Smooth muscle cell (in vitro differentiated cells): ENCODE measurements at regions not wholly inside any gene's neighbourhood (a gene's known extent, or its start where the extent isn't known, plus 50 kb on each side); places are given as distances from the start of the nearest gene placed in this dataset.
A peak's percentile ranks its signal among the peaks of the same experiment; 100 is the strongest.
"Not testable (repeated sequence)": the region's sequence is repeated elsewhere in the genome, so short reads cannot be mapped to it uniquely, and the experiment has no call there.

ENCODE experiments used
- DNase-seq: peaks from one replicate; lab custom pipeline; 2025; ENCODE audit not compliant: unreplicated experiment; lab: John Stamatoyannopoulos, UW
- H2AFZ ChIP-seq: fragments of 200-600 bp; sonication (generic); 2 replicates; pipeline ENCODE4 v1.6.0; 2016; ENCODE audit warnings: antibody characterized with exemption, low read depth, mild to moderate bottlenecking
- H3F3A ChIP-seq: fragments of 200-600 bp; sonication (generic); 2 replicates; pipeline ENCODE4 v1.6.0; 2017; ENCODE audit warnings: antibody characterized with exemption, low read depth
- H3K27ac ChIP-seq: fragments of 200-600 bp; sonication (generic); 2 replicates; pipeline ENCODE4 v1.5.1; 2016; ENCODE audit warnings: low read depth, mild to moderate bottlenecking
- H3K27me3 ChIP-seq: fragments of 200-600 bp; sonication (generic); 2 replicates; pipeline ENCODE4 v1.6.1; 2016; ENCODE audit warnings: low read depth, mild to moderate bottlenecking
- H3K36me3 ChIP-seq: fragments of 200-600 bp; sonication (generic); 2 replicates; pipeline ENCODE4 v1.5.1; 2016; ENCODE audit warnings: low read depth
- H3K4me1 ChIP-seq: fragments of 200-600 bp; sonication (generic); 2 replicates; pipeline ENCODE4 v1.5.1; 2016; ENCODE audit warnings: low read depth
- H3K4me2 ChIP-seq: fragments of 200-600 bp; sonication (generic); 2 replicates; pipeline ENCODE4 v1.6.0; 2016; ENCODE audit warnings: mild to moderate bottlenecking
- H3K4me3 ChIP-seq: fragments of 200-600 bp; sonication (generic); 2 replicates; pipeline ENCODE4 v1.5.1; 2016; ENCODE audit warnings: mild to moderate bottlenecking
- H3K79me2 ChIP-seq: fragments of 200-600 bp; sonication (generic); 2 replicates; pipeline ENCODE4 v1.6.0; 2016; ENCODE audit warnings: low read depth, mild to moderate bottlenecking
- H3K9ac ChIP-seq: fragments of 200-600 bp; sonication (generic); 2 replicates; pipeline ENCODE4 v1.6.0; 2016; ENCODE audit warnings: low read depth
- H3K9me3 ChIP-seq: fragments of 200-600 bp; sonication (generic); replicated peaks from 2 replicates; pipeline ENCODE4 v1.5.1; 2016; ENCODE audit warnings: low read depth
- H4K20me1 ChIP-seq: fragments of 200-600 bp; sonication (generic); 2 replicates; pipeline ENCODE4 v1.6.0; 2016; ENCODE audit warnings: low read depth
- WGBS: methylation state at CpG from one replicate; pipeline ENCODE4 v1.1.7; 2016; ENCODE audit warnings: low lambda C conversion rate; 5-methylcytosine and 5-hydroxymethylcytosine counted together
- TF ChIP-seq, protein P1 (sequence below): fragments of 200-600 bp; sonication (generic); IDR thresholded peaks from 2 replicates; pipeline ENCODE4 v1.5.1; 2017; ENCODE audit warnings: borderline replicate concordance, mild to moderate bottlenecking, antibody characterized with exemption; ENCODE audit not compliant: insufficient read depth, poor library complexity, severe bottlenecking

DNA sequence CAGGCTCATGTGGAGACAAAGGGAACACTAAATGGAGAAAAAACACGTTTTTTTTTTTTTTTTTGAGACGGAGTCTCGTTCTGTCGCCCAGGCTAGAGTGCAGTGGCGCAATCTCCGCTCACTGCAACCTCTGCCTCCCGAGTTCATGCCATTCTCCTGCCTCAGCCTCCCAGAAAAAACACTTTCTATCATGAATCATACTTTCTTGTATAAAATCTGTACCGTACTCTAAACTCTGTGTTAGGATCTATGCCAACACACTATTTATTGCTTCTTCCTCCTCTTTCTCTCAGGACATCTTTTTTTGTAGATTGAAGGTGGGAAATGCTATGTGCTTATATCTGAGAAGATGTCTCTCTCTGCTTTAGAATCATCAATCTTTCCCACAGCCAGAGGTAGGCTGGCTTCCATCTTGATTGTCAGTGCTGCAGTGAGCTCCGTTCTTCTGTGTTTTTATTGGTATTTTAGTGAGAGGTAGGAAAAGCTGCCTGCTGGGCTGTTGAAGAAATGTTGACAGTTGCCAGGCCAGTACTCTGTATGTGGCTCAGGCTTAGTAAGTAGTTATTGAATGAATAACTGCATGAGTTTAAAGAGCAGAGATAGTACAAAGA is 101.1 kb downstream of the GPR85 start:
- H3K9me3 ChIP-seq, result no peaks in the 10 kb centered on the region
- peaks cover 16% of the 10 kb centered on the region for H3K4me1 ChIP-seq
- peak overlapping the region; percentile 61 for H3K9ac ChIP-seq
- H4K20me1 ChIP-seq, result no peaks in the 10 kb centered on the region
- TF ChIP-seq, protein P1, sequence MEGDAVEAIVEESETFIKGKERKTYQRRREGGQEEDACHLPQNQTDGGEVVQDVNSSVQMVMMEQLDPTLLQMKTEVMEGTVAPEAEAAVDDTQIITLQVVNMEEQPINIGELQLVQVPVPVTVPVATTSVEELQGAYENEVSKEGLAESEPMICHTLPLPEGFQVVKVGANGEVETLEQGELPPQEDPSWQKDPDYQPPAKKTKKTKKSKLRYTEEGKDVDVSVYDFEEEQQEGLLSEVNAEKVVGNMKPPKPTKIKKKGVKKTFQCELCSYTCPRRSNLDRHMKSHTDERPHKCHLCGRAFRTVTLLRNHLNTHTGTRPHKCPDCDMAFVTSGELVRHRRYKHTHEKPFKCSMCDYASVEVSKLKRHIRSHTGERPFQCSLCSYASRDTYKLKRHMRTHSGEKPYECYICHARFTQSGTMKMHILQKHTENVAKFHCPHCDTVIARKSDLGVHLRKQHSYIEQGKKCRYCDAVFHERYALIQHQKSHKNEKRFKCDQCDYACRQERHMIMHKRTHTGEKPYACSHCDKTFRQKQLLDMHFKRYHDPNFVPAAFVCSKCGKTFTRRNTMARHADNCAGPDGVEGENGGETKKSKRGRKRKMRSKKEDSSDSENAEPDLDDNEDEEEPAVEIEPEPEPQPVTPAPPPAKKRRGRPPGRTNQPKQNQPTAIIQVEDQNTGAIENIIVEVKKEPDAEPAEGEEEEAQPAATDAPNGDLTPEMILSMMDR, result no peak
- 7% methylated on average over 9 of the region's 9 CpGs for WGBS
- H3K4me2 ChIP-seq, result peak overlapping the region; percentile 78
- DNase-seq, result no peak
- peaks cover 16% of the 10 kb centered on the region for H3F3A ChIP-seq
- H3K36me3 ChIP-seq, result no peaks in the 10 kb centered on the region
- H3K27me3 ChIP-seq, result no peaks in the 10 kb centered on the region
- peak overlapping the region; percentile 79 for H2AFZ ChIP-seq
- no peaks in the 10 kb centered on the region for H3K79me2 ChIP-seq
- H3K4me3 ChIP-seq, result no peak overlapping the region
- peak overlapping the region; percentile 91 for H3K27ac ChIP-seq

DNA sequence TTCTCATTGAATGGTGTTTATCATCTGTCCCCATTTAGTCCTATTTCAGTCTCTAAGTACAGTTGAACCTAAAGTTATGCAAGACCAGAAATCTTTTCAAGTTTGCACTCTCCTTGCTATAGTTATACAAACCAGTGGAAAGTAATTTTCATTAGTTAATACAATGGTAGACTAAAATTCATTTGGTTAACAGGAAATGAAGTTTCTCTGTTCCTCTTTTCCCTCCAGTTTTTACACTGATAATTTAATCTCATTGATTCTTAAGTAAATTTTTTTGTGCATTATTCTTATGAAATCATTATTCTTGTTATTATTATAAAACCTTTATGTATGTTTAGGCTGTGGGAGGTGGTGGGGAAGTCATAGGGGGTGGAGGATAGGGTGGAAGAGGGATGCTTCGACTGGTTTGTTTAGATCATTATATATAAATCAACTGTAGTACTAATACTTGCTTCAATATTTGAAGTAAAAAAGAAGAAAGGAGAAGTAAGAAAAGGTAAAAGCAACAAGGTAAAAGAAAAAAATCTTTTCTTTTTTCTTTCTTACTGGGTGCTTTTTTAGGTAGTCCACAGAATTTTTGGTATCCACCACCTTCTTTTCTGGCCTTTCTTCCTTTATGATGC is 104.1 kb downstream of the GPR85 start:
- no peak for DNase-seq
- Histone ChIP-seq H3K4me2 (no peak overlapping the region), H3K79me2 (no peaks in the 10 kb centered on the region), H3K9ac (no peak overlapping the region), H2AFZ (no peak overlapping the region), H3K9me3 (no peaks in the 10 kb centered on the region), H3F3A (peaks cover 16% of the 10 kb centered on the region), H4K20me1 (no peaks in the 10 kb centered on the region), H3K27ac (no peak overlapping the region), H3K27me3 (no peaks in the 10 kb centered on the region), H3K4me3 (no peak overlapping the region), H3K36me3 (no peaks in the 10 kb centered on the region), H3K4me1 (peaks cover 16% of the 10 kb centered on the region)
- WGBS, result 90% methylated on average over 1 of the region's 1 CpG
- TF ChIP-seq, protein P1, result no peak

DNA sequence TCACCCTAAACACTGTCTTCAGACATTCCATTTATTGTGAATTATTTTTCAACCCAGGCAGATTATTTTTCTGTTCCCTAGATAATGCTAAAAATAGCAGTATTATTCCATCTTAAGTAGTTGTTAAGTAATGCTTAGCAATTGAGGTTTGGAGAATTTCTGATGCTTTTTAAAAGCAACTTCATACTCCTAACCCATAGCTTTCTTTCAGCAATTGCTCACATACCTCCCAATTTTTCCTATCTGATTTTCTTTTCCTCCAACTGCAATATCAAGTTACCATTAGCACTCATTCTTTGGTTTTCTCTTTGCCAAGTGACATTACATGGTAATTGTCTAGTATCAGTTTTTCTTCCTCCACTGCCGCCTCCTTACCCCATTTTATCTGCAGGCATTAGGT is 104.7 kb downstream of the GPR85 start:
- H3K9ac ChIP-seq, result no peak overlapping the region
- no peaks in the 10 kb centered on the region for H4K20me1 ChIP-seq
- no peak for DNase-seq
- no peaks in the 10 kb centered on the region for H3K27me3 ChIP-seq
- no peak overlapping the region for H3K4me2 ChIP-seq
- H3K9me3 ChIP-seq, result no peaks in the 10 kb centered on the region
- no peaks in the 10 kb centered on the region for H3K36me3 ChIP-seq
- TF ChIP-seq, protein P1, result no peak
- H3F3A ChIP-seq, result peaks cover 15% of the 10 kb centered on the region
- no peak overlapping the region for H3K4me3 ChIP-seq
- H3K4me1 ChIP-seq, result peaks cover 16% of the 10 kb centered on the region
- no peak overlapping the region for H2AFZ ChIP-seq
- no peaks in the 10 kb centered on the region for H3K79me2 ChIP-seq
- H3K27ac ChIP-seq, result no peak overlapping the region
- 83% methylated on average over 1 of the region's 1 CpG for WGBS

DNA sequence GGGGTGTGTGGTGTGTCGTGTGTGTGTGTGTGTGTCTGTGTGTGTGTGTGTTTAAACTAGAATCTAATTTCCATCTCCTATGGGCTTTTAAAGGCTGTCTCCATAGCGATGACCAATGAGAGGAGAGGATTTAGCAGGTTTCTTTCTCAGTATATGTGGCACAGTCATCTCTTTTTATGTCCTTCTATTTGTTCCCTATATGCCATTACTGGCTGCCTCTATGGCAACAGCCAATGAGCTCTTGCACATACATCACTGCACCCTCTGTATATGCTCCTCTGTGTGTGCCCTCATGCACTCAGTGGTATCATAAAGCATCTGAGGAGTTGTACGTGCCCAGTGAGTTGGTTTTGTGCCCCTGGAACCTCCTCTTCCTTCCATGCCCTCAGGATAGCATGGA is 107.6 kb downstream of the GPR85 start:
- not testable (repeated sequence) for H4K20me1 ChIP-seq, H3K4me3 ChIP-seq, H3K4me2 ChIP-seq, H3K27ac ChIP-seq, H3K36me3 ChIP-seq, H3K9me3 ChIP-seq, H2AFZ ChIP-seq, DNase-seq, H3K27me3 ChIP-seq, H3F3A ChIP-seq, H3K9ac ChIP-seq, H3K4me1 ChIP-seq, H3K79me2 ChIP-seq
- whole genome bisulfite sequencing, result 90% methylated on average over 3 of the region's 3 CpGs

DNA sequence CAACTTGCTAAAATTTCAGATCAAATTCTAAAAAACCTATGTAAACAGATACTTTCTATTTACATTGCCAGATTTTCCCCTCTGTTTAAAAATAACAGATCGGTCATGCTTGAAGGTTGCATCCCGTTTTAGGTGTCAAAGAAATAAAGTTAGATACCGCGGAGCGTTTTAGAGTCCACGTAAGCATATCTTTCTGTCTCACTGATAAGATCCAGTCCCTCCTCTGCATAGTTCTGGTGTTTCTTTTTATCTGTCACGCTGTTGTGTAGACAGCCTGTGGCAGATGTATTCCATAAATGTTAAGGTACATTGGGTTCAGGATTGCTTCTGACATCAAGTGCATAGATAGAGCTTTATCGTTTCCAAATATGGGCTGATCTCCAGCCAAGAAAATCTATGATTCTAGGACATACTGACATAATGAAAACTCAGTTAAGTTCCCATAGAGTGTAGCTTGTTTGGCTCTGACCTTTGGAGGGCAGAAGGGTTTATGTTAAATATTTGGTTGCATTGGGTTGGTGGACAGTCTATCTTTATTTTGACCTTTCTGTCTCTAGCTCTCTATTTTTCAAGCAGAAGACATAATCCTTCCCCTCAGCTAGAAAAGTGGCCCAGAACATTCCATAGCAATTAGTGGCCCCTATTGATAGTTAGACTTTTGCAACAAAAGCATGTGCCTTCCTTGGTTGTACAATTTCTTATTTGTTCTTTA is 109.2 kb downstream of the GPR85 start:
- H3K27ac ChIP-seq, H3K4me1 ChIP-seq, H3K9me3 ChIP-seq, H3K79me2 ChIP-seq, H3K27me3 ChIP-seq, H3K36me3 ChIP-seq, H3F3A ChIP-seq, DNase-seq, H3K4me2 ChIP-seq, H4K20me1 ChIP-seq, H2AFZ ChIP-seq, H3K9ac ChIP-seq, H3K4me3 ChIP-seq: not testable (repeated sequence)
- 59% methylated on average over 7 of the region's 8 CpGs for WGBS
